ENCODE measurements at regions not wholly inside any gene's neighbourhood (a gene's known extent, or its start where the extent isn't known, plus 50 kb on each side); places are given as distances from the start of the nearest gene placed in this dataset.

DNA sequence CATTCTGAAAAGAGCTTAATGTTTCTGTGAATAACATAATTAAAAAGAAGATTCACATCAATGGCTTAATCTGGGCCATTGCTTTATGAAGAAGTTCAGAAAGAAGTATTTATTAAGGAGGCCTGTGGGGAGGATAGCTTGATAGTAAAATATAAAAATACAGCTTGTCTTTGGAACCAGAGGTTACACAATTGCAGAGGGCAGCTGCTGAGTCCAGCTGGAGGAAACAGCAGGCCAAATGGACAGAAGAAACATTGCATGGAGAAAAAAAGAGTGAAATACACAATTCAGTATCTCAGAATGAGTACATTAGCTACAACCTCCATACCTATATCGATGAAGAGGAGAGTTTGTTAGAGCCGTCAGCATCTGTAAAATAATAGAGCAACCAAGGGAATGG, 148.0 kb upstream of the NPY2R start:
- no peak for TF ChIP-seq POLR2A (IDR thresholded peaks at IDR 0.05)
- TF ChIP-seq, protein P1, sequence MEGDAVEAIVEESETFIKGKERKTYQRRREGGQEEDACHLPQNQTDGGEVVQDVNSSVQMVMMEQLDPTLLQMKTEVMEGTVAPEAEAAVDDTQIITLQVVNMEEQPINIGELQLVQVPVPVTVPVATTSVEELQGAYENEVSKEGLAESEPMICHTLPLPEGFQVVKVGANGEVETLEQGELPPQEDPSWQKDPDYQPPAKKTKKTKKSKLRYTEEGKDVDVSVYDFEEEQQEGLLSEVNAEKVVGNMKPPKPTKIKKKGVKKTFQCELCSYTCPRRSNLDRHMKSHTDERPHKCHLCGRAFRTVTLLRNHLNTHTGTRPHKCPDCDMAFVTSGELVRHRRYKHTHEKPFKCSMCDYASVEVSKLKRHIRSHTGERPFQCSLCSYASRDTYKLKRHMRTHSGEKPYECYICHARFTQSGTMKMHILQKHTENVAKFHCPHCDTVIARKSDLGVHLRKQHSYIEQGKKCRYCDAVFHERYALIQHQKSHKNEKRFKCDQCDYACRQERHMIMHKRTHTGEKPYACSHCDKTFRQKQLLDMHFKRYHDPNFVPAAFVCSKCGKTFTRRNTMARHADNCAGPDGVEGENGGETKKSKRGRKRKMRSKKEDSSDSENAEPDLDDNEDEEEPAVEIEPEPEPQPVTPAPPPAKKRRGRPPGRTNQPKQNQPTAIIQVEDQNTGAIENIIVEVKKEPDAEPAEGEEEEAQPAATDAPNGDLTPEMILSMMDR (IDR thresholded peaks at IDR 0.05 in 4 of 5, conservative IDR thresholded peaks at IDR 0.05 in 1 of 5) = no peak

Data from gastrocnemius medialis (tissue), 4 donors.